ENCODE measurements at regions not wholly inside any gene's neighbourhood (a gene's known extent, or its start where the extent isn't known, plus 50 kb on each side); places are given as distances from the start of the nearest gene placed in this dataset.

GRCh38 chr11:130581646-130582045 lies 133.2 kb downstream of the ADAMTS15 start:
- POLR2A ChIA-PET = no interaction called here
- Mint-ChIP-seq H3K4me1 (no peaks in the 10 kb centered on the region), H3K4me3 (no peak overlapping the region), H3K9me3 (peaks cover 0 to 4% (median 0%) of the 10 kb centered on the region in 9 donors), H3K27me3 (peaks cover 3 to 19% (median 10%) of the 10 kb centered on the region in 5 donors), H3K27ac (no peak overlapping the region), H3K36me3 (no peaks in the 10 kb centered on the region)
- ATAC-seq = no peak
- no peak for DNase-seq

GRCh38 chr11:130582176-130582575 lies 133.7 kb downstream of the ADAMTS15 start:
- no peak overlapping the region for H3K4me3 Mint-ChIP-seq
- no peaks in the 10 kb centered on the region for H3K4me1 Mint-ChIP-seq
- no peak overlapping the region for H3K27ac Mint-ChIP-seq
- DNase-seq (no peak), ATAC-seq (no peak)
- POLR2A ChIA-PET = no interaction called here
- H3K36me3 Mint-ChIP-seq = no peaks in the 10 kb centered on the region
- peaks cover 0 to 4% (median 0%) of the 10 kb centered on the region in 9 donors for H3K9me3 Mint-ChIP-seq
- H3K27me3 Mint-ChIP-seq = peaks cover 3 to 19% (median 10%) of the 10 kb centered on the region in 5 donors

DNA sequence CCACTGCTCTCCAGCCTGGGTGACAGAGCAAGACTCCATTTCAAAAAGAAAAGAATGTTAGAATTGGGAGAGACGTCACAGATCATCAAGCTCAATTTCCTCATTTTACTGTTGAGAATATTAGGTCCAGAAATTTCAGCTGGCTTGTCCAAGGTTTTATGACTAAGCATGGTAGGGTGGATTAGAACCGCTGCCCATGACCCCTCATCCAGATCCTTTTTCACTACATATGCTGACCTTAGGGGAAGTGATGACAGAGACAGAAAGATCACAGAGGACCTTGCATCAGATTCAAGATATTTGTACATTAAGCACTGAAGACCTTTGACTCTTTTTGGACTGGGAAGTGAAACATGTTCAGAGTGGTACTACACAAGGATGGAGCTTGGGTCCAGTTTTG lies 134.5 kb downstream of the ADAMTS15 start:
- DNase-seq (no peak), ATAC-seq (no peak)
- Mint-ChIP-seq H3K36me3 (no peaks in the 10 kb centered on the region), H3K9me3 (peaks cover 0 to 4% (median 0%) of the 10 kb centered on the region in 9 donors), H3K27me3 (peaks cover 3 to 19% (median 10%) of the 10 kb centered on the region in 5 donors), H3K27ac (no peak overlapping the region), H3K4me1 (no peaks in the 10 kb centered on the region), H3K4me3 (no peak overlapping the region)
- POLR2A ChIA-PET = no interaction called here

DNA sequence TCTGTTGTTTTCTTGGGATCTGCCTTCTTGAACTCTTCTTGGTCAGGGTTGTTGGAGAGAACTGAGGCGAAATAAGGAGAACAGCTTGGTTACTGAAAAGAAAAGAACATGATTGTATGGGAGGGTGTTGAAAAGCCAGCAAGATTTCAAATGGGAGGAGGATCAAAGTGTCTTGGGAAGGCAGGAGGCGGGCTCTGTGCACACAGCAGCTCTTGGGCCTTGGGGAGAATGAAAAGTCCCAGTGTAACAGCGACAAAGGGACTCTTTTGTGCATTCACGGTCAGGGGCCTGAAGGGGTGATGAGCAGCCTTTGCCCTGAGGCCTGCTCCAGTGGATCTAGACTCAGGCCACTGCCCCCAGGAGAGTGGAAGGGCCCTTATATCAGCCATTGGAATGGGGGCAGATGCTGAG lies 135.4 kb downstream of the ADAMTS15 start:
- no peaks in the 10 kb centered on the region for H3K4me1 Mint-ChIP-seq
- peaks cover 0 to 4% (median 0%) of the 10 kb centered on the region in 9 donors for H3K9me3 Mint-ChIP-seq
- no peaks in the 10 kb centered on the region for H3K36me3 Mint-ChIP-seq
- POLR2A ChIA-PET = no interaction called here
- no peak overlapping the region for H3K4me3 Mint-ChIP-seq
- ATAC-seq = no peak
- H3K27me3 Mint-ChIP-seq = peaks cover 3 to 19% (median 10%) of the 10 kb centered on the region in 5 donors
- DNase-seq = no peak
- no peak overlapping the region for H3K27ac Mint-ChIP-seq

DNA sequence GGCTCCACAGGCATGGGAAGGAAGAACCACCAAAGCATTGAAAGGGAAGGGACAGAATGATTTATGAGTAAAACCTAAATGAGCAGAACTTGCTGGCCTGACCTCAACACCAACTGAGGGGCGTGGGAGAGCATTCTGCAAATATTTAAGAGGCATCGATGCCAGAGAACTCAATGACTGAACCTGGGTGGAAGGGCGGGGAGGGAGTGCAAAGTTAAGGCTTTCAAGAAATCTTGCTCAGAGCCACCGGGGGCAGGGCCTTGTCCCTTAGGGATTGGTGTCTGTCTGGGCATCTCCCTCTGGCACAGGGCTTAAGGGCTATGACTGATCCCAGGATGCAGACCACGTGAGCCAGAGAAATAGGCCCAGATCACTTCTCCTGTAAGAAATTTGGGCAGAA lies 137.1 kb downstream of the ADAMTS15 start:
- no peak overlapping the region for H3K27ac Mint-ChIP-seq
- peaks cover 0 to 19% (median 2%) of the 10 kb centered on the region in 9 donors for H3K9me3 Mint-ChIP-seq
- H3K27me3 Mint-ChIP-seq = peaks cover 3 to 19% (median 10%) of the 10 kb centered on the region in 5 donors
- no peaks in the 10 kb centered on the region for H3K4me1 Mint-ChIP-seq
- POLR2A ChIA-PET = no interaction called here
- DNase-seq (no peak), ATAC-seq (no peak)
- no peaks in the 10 kb centered on the region for H3K36me3 Mint-ChIP-seq
- no peak overlapping the region for H3K4me3 Mint-ChIP-seq

DNA sequence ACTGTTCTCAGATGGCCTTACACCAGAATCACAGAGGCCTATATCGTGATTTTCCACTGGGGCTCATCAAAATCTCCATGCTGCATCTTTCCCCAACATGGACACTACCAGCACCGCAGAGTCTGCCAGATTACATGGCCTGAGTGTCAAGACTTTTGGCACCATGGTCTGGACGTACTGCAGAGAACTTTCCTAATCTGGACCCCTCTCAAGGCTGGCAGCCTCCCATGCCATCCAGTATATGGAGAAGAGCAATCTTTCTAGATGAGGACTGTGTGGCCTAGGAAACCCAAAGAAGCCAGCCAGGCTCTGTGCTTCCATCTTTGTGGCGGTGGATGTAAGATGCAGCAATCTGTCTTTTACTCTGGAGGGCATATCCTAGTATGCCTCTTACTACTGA lies 139.2 kb downstream of the ADAMTS15 start:
- Mint-ChIP-seq H3K4me3 (no peak overlapping the region), H3K27me3 (peaks cover 0 to 11% (median 8%) of the 10 kb centered on the region in 5 donors), H3K36me3 (no peaks in the 10 kb centered on the region), H3K9me3 (peaks cover 0 to 22% (median 0%) of the 10 kb centered on the region in 9 donors), H3K27ac (no peak overlapping the region), H3K4me1 (no peaks in the 10 kb centered on the region)
- ATAC-seq = no peak
- DNase-seq = no peak
- POLR2A ChIA-PET = no interaction called here

DNA sequence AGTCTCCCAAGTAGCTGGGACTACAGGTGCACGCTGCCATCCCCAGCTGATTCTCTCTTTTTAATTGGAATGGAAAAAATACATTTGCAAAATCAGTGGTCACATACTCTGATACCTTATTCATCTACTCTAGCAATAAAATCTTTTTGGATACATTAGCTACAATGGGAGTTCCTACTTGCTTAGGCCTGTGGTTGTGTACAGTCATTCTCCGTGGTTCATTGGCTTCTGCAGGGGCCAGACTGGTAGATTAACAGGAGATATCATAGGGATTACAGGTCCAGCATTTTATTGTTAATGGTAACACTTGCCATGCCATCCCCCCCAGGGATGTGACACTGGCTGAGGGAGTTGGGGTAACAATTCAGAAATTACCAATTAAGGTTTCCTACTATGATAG lies 140.0 kb downstream of the ADAMTS15 start:
- ATAC-seq (no peak), DNase-seq (no peak)
- Mint-ChIP-seq H3K4me3 (no peak overlapping the region), H3K36me3 (no peaks in the 10 kb centered on the region), H3K27ac (no peak overlapping the region), H3K9me3 (peaks cover 0 to 22% (median 0%) of the 10 kb centered on the region in 9 donors), H3K27me3 (peaks cover 0 to 9% (median 3%) of the 10 kb centered on the region in 5 donors), H3K4me1 (no peaks in the 10 kb centered on the region)
- POLR2A ChIA-PET = no interaction called here

DNA sequence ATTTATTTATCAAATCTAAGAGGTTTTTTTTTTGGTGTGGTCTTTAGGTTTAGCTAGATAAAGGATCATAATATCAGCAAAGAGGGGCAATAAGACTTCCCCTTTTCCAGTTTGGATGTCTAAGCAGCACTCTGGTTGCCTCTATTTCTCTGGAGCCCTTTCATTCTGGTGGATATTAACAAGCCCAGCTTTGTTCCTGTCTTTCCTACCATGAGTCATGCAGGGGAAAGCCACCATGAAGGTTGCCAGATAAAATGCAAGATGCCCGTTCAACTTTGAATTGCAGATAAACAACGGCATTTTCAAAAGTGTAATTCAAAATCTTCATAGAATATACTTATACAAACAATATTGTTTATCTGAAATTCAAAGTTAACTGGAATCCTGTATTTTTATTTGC lies 143.6 kb downstream of the ADAMTS15 start:
- ATAC-seq (no peak), DNase-seq (no peak)
- Mint-ChIP-seq H3K4me3 (no peak overlapping the region), H3K4me1 (no peaks in the 10 kb centered on the region), H3K36me3 (no peaks in the 10 kb centered on the region), H3K9me3 (peaks cover 0 to 22% (median 0%) of the 10 kb centered on the region in 9 donors), H3K27me3 (peaks cover 0 to 8% (median 5%) of the 10 kb centered on the region in 5 donors), H3K27ac (no peak overlapping the region)
- POLR2A ChIA-PET = no interaction called here

- no peak overlapping the region for H3K4me3 Mint-ChIP-seq
- ATAC-seq = no peak
- DNase-seq = no peak
- no peaks in the 10 kb centered on the region for H3K4me1 Mint-ChIP-seq
- no peak overlapping the region for H3K27ac Mint-ChIP-seq
- POLR2A ChIA-PET = no interaction called here
- peaks cover 0 to 8% (median 5%) of the 10 kb centered on the region in 5 donors for H3K27me3 Mint-ChIP-seq
- H3K36me3 Mint-ChIP-seq = no peaks in the 10 kb centered on the region
- H3K9me3 Mint-ChIP-seq = peaks cover 0 to 22% (median 0%) of the 10 kb centered on the region in 9 donors
These were observed 144.6 kb downstream of the ADAMTS15 start for GRCh38 chr11:130593064-130593463.

GRCh38 chr11:130598433-130598832 lies 150.0 kb downstream of the ADAMTS15 start:
- no peak overlapping the region for H3K4me3 Mint-ChIP-seq
- H3K27me3 Mint-ChIP-seq = peaks cover 0 to 5% (median 3%) of the 10 kb centered on the region in 5 donors
- no peaks in the 10 kb centered on the region for H3K4me1 Mint-ChIP-seq
- no peak overlapping the region for H3K27ac Mint-ChIP-seq
- DNase-seq = no peak
- no peak for ATAC-seq
- peaks cover 0 to 2% (median 0%) of the 10 kb centered on the region in 9 donors for H3K9me3 Mint-ChIP-seq
- POLR2A ChIA-PET = no interaction called here
- no peaks in the 10 kb centered on the region for H3K36me3 Mint-ChIP-seq

GRCh38 chr11:130599073-130599654 lies 150.7 kb downstream of the ADAMTS15 start:
- POLR2A ChIA-PET = no interaction called here
- DNase-seq = no peak
- Mint-ChIP-seq H3K4me1 (no peaks in the 10 kb centered on the region), H3K36me3 (no peaks in the 10 kb centered on the region), H3K9me3 (peaks cover 0 to 2% (median 0%) of the 10 kb centered on the region in 9 donors), H3K27ac (no peak overlapping the region), H3K4me3 (no peak overlapping the region), H3K27me3 (peaks cover 0 to 5% (median 3%) of the 10 kb centered on the region in 5 donors)
- no peak for ATAC-seq

GRCh38 chr11:130600139-130600538 lies 151.7 kb downstream of the ADAMTS15 start:
- no peaks in the 10 kb centered on the region for H3K4me1 Mint-ChIP-seq
- POLR2A ChIA-PET = no interaction called here
- DNase-seq (no peak), ATAC-seq (no peak)
- peaks cover 0 to 4% (median 3%) of the 10 kb centered on the region in 5 donors for H3K27me3 Mint-ChIP-seq
- peaks cover 0 to 2% (median 0%) of the 10 kb centered on the region in 9 donors for H3K9me3 Mint-ChIP-seq
- no peak overlapping the region for H3K27ac Mint-ChIP-seq
- no peak overlapping the region for H3K4me3 Mint-ChIP-seq
- H3K36me3 Mint-ChIP-seq = no peaks in the 10 kb centered on the region

GRCh38 chr11:130600616-130601015 lies 152.2 kb downstream of the ADAMTS15 start:
- peaks cover 0 to 2% (median 0%) of the 10 kb centered on the region in 9 donors for H3K9me3 Mint-ChIP-seq
- POLR2A ChIA-PET = no interaction called here
- no peak for ATAC-seq

DNA sequence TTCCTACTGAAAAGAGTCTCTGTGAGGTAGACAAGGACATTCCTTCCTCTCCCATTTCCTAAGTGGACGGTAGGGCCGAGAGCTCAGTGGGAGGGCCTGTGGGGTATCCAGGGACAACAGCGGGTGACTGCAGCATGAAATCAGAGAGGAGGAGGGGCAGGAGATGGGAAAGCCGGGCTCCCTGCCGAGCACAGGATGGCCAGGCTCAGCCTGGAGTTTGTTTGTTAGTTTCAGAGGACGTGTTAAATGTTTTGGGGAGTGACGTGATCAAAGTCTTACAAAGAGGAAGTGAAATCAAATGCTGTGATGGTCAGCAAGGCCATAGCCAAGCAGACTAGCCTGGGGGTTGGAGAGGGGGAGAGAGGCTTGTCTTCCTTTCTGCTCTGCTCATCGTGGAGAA lies 152.7 kb downstream of the ADAMTS15 start:
- Mint-ChIP-seq H3K4me3 (no peak overlapping the region), H3K27ac (no peak overlapping the region), H3K27me3 (peaks cover 0 to 2% (median 0%) of the 10 kb centered on the region in 5 donors), H3K4me1 (no peaks in the 10 kb centered on the region), H3K9me3 (peaks cover 0 to 2% (median 0%) of the 10 kb centered on the region in 9 donors), H3K36me3 (no peaks in the 10 kb centered on the region)
- POLR2A ChIA-PET = no interaction called here
- ATAC-seq = no peak
- DNase-seq = no peak

More at GRCh38 chr11:130600616-130601015, 152.2 kb downstream of the ADAMTS15 start:
- Mint-ChIP-seq H3K27me3 (peaks cover 0 to 3% (median under 1%) of the 10 kb centered on the region in 5 donors), H3K36me3 (no peaks in the 10 kb centered on the region), H3K4me3 (no peak overlapping the region), H3K4me1 (no peaks in the 10 kb centered on the region), H3K27ac (no peak overlapping the region)
- no peak for DNase-seq
